ENCODE measurements at regions not wholly inside any gene's neighbourhood (a gene's known extent, or its start where the extent isn't known, plus 50 kb on each side); places are given as distances from the start of the nearest gene placed in this dataset.
"Not testable (repeated sequence)": the region's sequence is repeated elsewhere in the genome, so short reads cannot be mapped to it uniquely, and the experiment has no call there.

- DNase-seq (ENCODE audit: low spot score): no peak
Observed at GRCh38 chr2:220556658-220557057, 929.2 kb downstream of the SLC4A3 start.

DNA sequence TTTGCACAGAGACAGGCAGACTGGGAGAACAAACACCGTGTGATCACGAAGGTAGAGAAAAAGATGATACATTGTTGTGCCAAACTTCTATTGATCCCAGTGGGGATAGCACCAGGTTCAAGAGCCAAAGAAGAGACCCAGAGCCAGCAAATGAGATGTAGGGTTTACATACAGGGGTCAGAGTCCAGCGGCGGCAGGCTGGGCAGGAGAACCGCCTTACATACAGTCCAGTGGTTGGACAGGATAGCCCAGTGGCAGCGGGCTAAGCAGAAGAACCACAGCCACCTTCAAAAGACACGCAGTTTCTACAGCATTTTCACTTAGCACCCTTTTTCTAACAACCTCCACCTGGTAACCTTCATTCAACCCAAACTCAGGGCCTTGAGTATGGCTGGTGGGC is 932.8 kb downstream of the SLC4A3 start:
- DNase-seq (ENCODE audit: low spot score): no peak

DNA sequence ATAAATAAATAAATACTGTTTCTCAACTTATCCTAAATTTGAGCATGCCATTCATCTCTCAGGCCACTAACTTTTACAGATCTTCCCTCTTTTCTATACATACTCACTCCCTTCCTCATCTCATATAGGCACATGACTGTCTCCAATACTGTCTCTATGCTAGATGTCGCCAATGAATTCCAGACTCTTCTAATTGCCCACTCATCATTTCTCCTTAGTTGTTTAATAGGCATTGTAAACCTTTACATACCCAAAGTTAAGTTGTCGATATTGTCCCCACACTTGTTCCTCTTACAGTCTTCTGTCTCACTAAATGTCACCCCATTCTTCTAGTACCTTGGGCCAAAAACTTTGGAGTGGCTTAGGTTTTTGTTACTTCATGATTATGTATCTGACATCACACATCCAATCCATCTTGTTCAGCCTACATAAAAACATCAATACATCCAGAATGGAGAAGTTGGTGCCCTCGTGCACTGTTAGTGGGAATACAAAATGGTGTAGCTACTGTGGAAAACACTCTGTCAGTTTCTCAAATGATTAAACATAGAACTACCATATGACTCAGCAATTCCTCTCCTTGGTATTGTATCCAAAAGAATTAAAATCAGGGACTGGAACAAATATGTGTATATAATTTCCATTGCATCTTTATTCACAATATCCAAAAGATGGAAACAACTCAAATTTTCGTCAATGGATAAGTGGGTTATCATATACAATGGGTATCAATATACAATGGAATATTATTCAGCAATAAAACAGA is 935.1 kb downstream of the SLC4A3 start:
- DNase-seq (ENCODE audit: low spot score): no peak

- DNase-seq (ENCODE audit: low spot score): no peak
Observed at GRCh38 chr2:220568296-220568695, 940.9 kb downstream of the SLC4A3 start.

DNA sequence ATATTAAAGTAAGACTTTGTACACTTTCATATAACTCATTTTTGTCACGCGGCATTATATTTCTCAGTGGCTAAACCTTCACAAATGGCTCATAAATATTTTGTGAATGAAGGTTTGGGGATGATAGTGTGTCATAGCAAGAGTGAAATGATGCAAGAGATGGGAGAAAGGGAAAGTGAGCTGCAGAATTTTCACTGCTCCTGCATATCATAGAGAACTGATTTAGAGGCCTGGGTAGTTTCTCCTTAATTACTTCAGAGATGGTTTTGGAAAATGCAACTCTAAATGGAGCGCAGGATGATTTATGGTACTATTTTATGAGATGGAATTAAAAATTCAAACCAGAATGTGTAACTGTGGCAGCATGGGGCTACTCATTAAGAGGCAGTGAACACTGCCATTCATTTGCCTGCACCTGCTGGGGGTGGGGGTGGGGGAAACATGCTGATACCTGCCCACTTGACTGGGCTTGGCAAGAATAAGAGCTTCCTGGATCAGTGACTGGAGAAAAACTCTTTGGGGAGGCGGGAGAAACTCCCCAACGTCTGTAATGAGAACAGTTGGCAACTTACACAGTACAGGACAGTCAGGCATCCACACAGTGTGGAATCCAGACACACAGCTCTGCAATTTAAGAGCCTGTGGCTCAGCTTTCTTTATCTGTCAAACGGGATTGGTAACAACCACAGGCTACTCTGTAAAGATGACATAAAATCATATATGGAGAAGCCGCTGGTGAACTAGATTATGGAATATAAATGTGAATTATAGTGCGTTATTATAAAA is 941.9 kb downstream of the SLC4A3 start:
- no peak for DNase-seq (ENCODE audit: low spot score)

GRCh38 chr2:220572385-220572784 is 945.0 kb downstream of the SLC4A3 start:
- DNase-seq (ENCODE audit: low spot score): no peak

- no peak for DNase-seq (ENCODE audit: low spot score)
Observed at GRCh38 chr2:220574038-220574437, 946.6 kb downstream of the SLC4A3 start.

DNA sequence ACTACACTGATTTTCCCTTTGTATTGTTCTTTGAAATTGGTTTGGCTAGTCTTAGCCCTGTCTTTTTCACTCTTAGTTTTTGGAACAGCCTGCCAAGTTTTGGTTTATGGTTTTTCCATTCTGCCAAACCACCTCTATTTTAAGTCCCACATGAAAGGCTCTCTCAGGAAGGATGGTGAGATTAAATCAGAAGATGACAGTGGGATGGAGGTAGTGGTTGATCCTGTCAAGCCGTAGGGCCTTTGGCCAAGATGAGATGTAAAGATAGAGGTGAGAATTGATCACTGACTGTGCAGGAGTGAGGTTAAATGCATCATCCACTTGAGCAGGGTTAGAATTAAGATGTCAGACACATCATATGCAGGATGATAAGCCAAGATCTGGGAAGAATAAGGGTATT is 948.5 kb downstream of the SLC4A3 start:
- no peak for DNase-seq (ENCODE audit: low spot score)

- no peak for DNase-seq (ENCODE audit: low spot score)
Observed at GRCh38 chr2:220579452-220579851, 952.0 kb downstream of the SLC4A3 start.

GRCh38 chr2:220580113-220580512 is 952.7 kb downstream of the SLC4A3 start:
- DNase-seq (ENCODE audit: low spot score): no peak

GRCh38 chr2:220583725-220584124 is 956.3 kb downstream of the SLC4A3 start:
- no peak for DNase-seq (ENCODE audit: low spot score)

GRCh38 chr2:220585241-220585640 is 957.8 kb downstream of the SLC4A3 start:
- DNase-seq (ENCODE audit: low spot score): no peak

DNA sequence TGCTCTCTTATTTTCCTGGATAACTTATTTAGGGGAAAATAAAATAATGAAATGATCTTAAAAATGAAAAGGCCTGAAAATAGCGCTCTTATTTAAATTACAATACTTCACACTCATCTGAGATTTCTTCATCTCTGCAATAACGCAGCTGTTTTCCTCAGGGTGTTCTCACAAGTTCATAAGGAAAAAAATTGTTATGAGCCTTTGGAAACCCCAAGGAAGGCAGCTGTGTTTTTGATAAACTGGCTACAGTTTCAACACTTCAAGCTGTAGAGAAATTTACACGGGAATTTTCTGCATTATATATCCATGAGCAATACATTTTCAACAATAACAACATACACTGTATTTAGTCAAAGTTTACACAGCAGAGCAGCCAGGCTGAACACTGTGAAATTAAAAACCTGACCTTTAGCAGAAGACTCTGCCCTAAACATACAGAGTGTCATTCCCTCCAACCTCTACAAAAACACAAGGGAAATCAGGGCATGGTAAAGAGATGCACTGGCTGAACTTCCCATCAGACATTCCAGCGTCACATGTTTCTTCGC is 959.6 kb downstream of the SLC4A3 start:
- no peak for DNase-seq (ENCODE audit: low spot score)

GRCh38 chr2:220588148-220588547 is 960.7 kb downstream of the SLC4A3 start:
- DNase-seq (ENCODE audit: low spot score): no peak

GRCh38 chr2:220590476-220590875 is 963.0 kb downstream of the SLC4A3 start:
- no peak for DNase-seq (ENCODE audit: low spot score)

DNA sequence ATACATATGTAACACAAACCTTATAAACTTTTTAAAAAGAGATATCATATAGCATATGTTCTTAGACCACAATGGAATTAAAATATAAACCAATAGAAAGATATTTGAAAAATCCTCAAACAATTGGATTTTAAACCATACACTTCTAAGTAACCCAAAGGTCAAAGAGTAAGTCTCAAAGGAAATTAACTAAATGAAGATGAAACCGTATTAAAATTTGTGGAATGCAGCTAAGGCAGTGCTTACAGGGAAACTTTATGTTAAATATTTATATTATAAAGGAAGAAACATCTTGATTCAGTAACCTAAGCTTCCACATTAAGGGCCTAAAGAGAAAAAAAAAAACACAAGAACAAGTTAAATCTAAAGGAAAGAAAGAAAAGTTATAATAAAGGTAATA is 966.1 kb downstream of the SLC4A3 start:
- DNase-seq (ENCODE audit: low spot score): no peak

- no peak for DNase-seq (ENCODE audit: low spot score)
Observed at GRCh38 chr2:220601674-220602073, 970.4 kb downstream of the EPHA4 start.

GRCh38 chr2:220613004-220613403 is 959.1 kb downstream of the EPHA4 start:
- not testable (repeated sequence) for DNase-seq (ENCODE audit: low spot score)

DNA sequence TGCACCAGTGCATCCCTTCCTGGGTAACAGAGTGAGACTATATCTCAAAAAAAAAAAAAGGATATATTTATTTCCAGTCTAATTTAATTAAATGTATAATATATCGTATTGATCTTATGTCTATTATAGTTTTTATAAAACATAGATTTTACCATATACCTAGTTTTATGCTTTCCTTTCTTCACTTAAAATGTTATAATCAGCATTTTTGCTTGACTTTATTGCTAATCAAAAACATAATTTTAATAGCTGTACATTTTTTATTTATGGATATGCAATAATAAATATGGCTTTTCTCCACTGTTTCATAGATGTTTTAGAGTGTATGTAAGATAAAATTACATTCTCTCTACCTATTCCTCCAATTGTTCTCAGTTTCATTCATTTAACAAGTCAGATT is 958.0 kb downstream of the EPHA4 start:
- DNase-seq (ENCODE audit: low spot score): no peak

GRCh38 chr2:220619525-220620220 is 952.4 kb downstream of the EPHA4 start:
- DNase-seq (ENCODE audit: low spot score): no peak

- DNase-seq (ENCODE audit: low spot score): no peak
Observed at GRCh38 chr2:220626603-220627002, 945.5 kb downstream of the EPHA4 start.

- no peak for DNase-seq (ENCODE audit: low spot score)
Observed at GRCh38 chr2:220628252-220628651, 943.9 kb downstream of the EPHA4 start.

GRCh38 chr2:220641137-220641536 is 931.0 kb downstream of the EPHA4 start:
- no peak for DNase-seq (ENCODE audit: low spot score)

All from activated CD4-positive, alpha-beta T cell treated with anti-CD3 and anti-CD28 coated beads, Interleukin-2, Interleukin-4, amounts not matched to agents 100 ng/mL and 50 ng/mL, durations not matched to agents 16 hours and 8 hours (primary cell).